K562 (cell line): ENCODE measurements at regions not wholly inside any gene's neighbourhood (a gene's known extent, or its start where the extent isn't known, plus 50 kb on each side); places are given as distances from the start of the nearest gene placed in this dataset.

ENCODE experiments used
- ATF3 ChIP-seq, 2 experiments: fragments of 450-650 bp in 1 of 2; sonication (generic) in 1 of 2; formaldehyde crosslinking in 1 of 2; IDR thresholded peaks in 1 of 2; conservative IDR thresholded peaks in 1 of 2; 2 replicates each; pipeline versions ENCODE4 v1.6.1 to v1.8.1; 2016 to 2023; ENCODE audit warnings: mild to moderate bottlenecking in 2 of 2, moderate library complexity in 2 of 2, inconsistent platforms in 1 of 2, missing genetic modification reagents in 1 of 2
- CEBPB ChIP-seq: fragments of 450-650 bp; IDR thresholded peaks from 2 replicates; pipeline ENCODE4 v1.6.1; 2016; ENCODE audit warnings: missing genetic modification characterization, missing compliant biosample characterization
- RBBP5 ChIP-seq: fragments of 200-600 bp; sonication (generic); IDR thresholded peaks from 2 replicates; pipeline ENCODE4 v1.6.1; 2012; ENCODE audit warnings: borderline replicate concordance, mild to moderate bottlenecking, low read length, control low read depth, inconsistent platforms; ENCODE audit not compliant: insufficient read depth, poor library complexity, severe bottlenecking
- THRA ChIP-seq: fragments of 450-650 bp; IDR thresholded peaks from 2 replicates; pipeline ENCODE4 v1.6.1; 2017; ENCODE audit warnings: mild to moderate bottlenecking, moderate library complexity
- ZNF408 ChIP-seq: fragments of 250-450 bp; sonication (Bioruptor Pico); IDR thresholded peaks from 2 replicates; pipeline ENCODE4 v1.4.0; 2020; ENCODE audit warnings: low read depth, mild to moderate bottlenecking, moderate library complexity
- ZNF512 ChIP-seq: IDR thresholded peaks from 2 replicates; pipeline ENCODE4 v1.6.1; 2016; ENCODE audit warnings: missing genetic modification characterization, missing compliant biosample characterization
- TF ChIP-seq, protein P1 (sequence below): fragments of 250-450 bp; sonication (Bioruptor Pico); IDR thresholded peaks from 2 replicates; pipeline ENCODE4 v1.5.0; 2022; ENCODE audit warnings: mild to moderate bottlenecking
- TF ChIP-seq, protein P2 (sequence below): fragments of 250-450 bp; sonication (Bioruptor Pico); IDR thresholded peaks from 2 replicates; pipeline ENCODE4 v1.4.0; 2020; ENCODE audit warnings: borderline replicate concordance

- TF ChIP-seq, protein P1, sequence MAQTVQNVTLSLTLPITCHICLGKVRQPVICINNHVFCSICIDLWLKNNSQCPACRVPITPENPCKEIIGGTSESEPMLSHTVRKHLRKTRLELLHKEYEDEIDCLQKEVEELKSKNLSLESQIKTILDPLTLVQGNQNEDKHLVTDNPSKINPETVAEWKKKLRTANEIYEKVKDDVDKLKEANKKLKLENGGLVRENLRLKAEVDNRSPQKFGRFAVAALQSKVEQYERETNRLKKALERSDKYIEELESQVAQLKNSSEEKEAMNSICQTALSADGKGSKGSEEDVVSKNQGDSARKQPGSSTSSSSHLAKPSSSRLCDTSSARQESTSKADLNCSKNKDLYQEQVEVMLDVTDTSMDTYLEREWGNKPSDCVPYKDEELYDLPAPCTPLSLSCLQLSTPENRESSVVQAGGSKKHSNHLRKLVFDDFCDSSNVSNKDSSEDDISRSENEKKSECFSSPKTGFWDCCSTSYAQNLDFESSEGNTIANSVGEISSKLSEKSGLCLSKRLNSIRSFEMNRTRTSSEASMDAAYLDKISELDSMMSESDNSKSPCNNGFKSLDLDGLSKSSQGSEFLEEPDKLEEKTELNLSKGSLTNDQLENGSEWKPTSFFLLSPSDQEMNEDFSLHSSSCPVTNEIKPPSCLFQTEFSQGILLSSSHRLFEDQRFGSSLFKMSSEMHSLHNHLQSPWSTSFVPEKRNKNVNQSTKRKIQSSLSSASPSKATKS (CRISPR knock-in tag): no peak
- TF ChIP-seq, protein P2, sequence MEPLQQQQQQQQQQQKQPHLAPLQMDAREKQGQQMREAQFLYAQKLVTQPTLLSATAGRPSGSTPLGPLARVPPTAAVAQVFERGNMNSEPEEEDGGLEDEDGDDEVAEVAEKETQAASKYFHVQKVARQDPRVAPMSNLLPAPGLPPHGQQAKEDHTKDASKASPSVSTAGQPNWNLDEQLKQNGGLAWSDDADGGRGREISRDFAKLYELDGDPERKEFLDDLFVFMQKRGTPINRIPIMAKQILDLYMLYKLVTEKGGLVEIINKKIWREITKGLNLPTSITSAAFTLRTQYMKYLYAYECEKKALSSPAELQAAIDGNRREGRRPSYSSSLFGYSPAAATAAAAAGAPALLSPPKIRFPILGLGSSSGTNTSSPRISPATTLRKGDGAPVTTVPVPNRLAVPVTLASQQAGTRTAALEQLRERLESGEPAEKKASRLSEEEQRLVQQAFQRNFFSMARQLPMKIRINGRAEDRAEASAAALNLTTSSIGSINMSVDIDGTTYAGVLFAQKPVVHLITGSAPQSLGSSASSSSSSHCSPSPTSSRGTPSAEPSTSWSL (CRISPR knock-in tag): no peak
- no peak for TF ChIP-seq THRA
- no peak for TF ChIP-seq RBBP5
- no peak for TF ChIP-seq ZNF408 (CRISPR knock-in tag)
- TF ChIP-seq ZNF512 (tag): no peak
- peak; percentile 54 for TF ChIP-seq CEBPB (tag)
- TF ChIP-seq ATF3 (IDR thresholded peaks at IDR 0.05): no peak
- no peak for TF ChIP-seq ATF3 (CRISPR knock-in tag; conservative IDR thresholded peaks at IDR 0.05)
These were observed 211.1 kb upstream of the ACTBL2 start (continued) for GRCh38 chr5:57693488-57694305.
